ENCODE measurements at regions not wholly inside any gene's neighbourhood (a gene's known extent, or its start where the extent isn't known, plus 50 kb on each side); places are given as distances from the start of the nearest gene placed in this dataset.
"Not testable (repeated sequence)": the region's sequence is repeated elsewhere in the genome, so short reads cannot be mapped to it uniquely, and the experiment has no call there.

DNA sequence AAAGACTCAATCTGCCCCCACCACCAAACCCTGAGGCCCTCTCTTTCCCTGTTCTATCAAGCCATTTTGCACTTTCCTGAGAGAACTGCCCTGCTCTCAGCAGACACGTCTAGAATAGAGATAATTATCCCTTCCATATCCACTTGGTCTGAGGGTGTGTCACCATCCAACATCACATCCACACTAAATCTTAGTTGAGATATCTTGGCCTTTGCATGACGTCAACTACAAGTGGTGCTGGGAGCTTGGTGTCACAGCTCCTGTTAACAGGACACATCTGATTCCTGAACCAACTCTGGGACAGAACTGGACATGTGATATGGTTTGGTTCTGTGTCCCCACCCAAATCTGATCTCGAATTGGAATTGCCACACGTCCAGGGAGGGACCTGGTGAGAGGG lies 1109.2 kb downstream of the TMEM121 start:
- Histone ChIP-seq H3K9me3 (ENCODE audit: control insufficient read depth, low read depth, low read length) (peaks cover 3% of the 10 kb centered on the region), H3K4me3 (ENCODE audit: low read length) (no peak overlapping the region), H3K4me1 (ENCODE audit: control insufficient read depth, insufficient read depth, low read length) (no peaks in the 10 kb centered on the region), H3K36me3 (ENCODE audit: control insufficient read depth, insufficient read depth, low read length) (no peaks in the 10 kb centered on the region), H3K27ac (ENCODE audit: low read length) (no peak overlapping the region), H3K27me3 (ENCODE audit: control insufficient read depth, insufficient read depth, low read length) (no peaks in the 10 kb centered on the region)
- DNase-seq = no peak
- no CpG with 5 or more reads among the region's 4 CpGs for WGBS (ENCODE audit: insufficient coverage, low lambda C conversion rate)

DNA sequence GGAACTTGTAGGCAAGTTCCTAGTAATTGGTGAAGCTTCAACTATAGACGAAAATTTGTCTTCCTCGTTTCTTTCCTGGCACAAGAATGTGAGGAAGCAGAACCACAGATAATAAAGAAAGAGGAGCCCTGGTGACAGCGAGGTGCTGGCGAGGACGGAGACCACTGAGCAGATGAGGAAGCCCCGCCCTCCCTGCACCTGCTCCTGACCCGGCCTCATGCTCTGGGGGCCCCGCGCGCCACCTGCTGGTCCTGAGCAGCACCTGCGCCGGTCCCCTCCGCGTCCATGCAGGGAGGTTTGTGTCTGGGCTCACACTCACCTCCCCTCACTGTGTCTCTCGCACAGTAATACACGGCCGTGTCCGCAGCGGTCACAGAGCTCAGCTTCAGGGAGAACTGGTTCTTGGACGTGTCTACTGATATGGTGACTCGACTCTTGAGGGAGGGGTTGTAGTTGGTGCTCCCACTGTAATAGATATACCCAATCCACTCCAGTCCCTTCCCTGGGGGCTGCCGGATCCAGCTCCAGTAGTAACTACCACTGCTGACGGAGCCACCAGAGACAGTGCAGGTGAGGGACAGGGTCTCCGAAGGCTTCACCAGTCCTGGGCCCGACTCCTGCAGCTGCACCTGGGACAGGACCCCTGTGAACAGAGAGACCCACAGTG lies 1112.5 kb downstream of the TMEM121 start:
- not testable (repeated sequence) for H3K27ac ChIP-seq (ENCODE audit: low read length); H3K4me1 ChIP-seq (ENCODE audit: control insufficient read depth, insufficient read depth, low read length); H3K36me3 ChIP-seq (ENCODE audit: control insufficient read depth, insufficient read depth, low read length); DNase-seq; H3K9me3 ChIP-seq (ENCODE audit: control insufficient read depth, low read depth, low read length); H3K4me3 ChIP-seq (ENCODE audit: low read length); H3K27me3 ChIP-seq (ENCODE audit: control insufficient read depth, insufficient read depth, low read length)
- WGBS (ENCODE audit: insufficient coverage, low lambda C conversion rate) = 60% methylated on average over 2 of the region's 25 CpGs

DNA sequence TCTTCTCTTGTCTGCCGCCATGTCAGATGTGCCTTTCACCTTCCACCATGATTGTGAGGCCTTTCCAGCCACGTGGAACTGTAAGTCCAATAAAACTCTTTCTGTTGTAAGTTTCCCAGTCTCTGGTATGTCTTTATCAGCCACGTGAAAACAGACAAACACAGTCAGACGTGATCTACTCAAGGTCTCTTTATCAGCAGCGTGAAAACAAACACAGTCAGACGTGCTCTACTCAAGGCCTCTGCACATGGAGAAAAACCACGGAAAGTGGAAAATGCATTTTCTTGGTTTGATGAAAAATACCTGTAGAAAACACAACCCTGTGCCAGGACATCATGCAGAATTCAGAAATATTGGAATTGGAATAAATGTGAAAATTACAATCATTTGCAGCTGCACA lies 1115.7 kb downstream of the TMEM121 start:
- WGBS (ENCODE audit: insufficient coverage, low lambda C conversion rate) = no CpG with 5 or more reads among the region's 7 CpGs
- no peaks in the 10 kb centered on the region for H3K4me1 ChIP-seq (ENCODE audit: control insufficient read depth, insufficient read depth, low read length)
- no peak for DNase-seq
- no peak overlapping the region for H3K27ac ChIP-seq (ENCODE audit: low read length)
- H3K4me3 ChIP-seq (ENCODE audit: low read length) = no peak overlapping the region
- no peaks in the 10 kb centered on the region for H3K36me3 ChIP-seq (ENCODE audit: control insufficient read depth, insufficient read depth, low read length)
- H3K9me3 ChIP-seq (ENCODE audit: control insufficient read depth, low read depth, low read length) = peaks cover 3% of the 10 kb centered on the region
- H3K27me3 ChIP-seq (ENCODE audit: control insufficient read depth, insufficient read depth, low read length) = no peaks in the 10 kb centered on the region

DNA sequence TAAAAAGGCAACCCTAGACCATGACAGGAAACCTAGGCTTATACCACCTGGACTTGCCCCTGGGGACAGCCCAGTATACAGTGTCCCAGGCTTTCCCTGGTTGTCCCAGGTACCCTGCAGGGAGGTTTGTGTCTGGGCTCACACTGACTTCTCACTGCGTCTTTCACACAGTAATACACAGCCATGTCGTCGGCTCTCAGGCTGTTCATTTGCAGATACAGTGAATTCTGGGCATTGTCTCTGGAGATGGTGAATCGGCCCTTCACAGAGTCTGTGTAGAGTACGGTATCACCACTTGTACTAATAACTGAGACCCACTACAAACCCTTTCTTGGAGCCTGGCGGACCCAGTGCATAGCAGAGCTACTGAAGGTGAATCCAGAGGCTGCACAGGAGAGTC lies 1116.6 kb downstream of the TMEM121 start:
- not testable (repeated sequence) for H3K4me3 ChIP-seq (ENCODE audit: low read length); H3K36me3 ChIP-seq (ENCODE audit: control insufficient read depth, insufficient read depth, low read length); H3K4me1 ChIP-seq (ENCODE audit: control insufficient read depth, insufficient read depth, low read length); H3K9me3 ChIP-seq (ENCODE audit: control insufficient read depth, low read depth, low read length); H3K27me3 ChIP-seq (ENCODE audit: control insufficient read depth, insufficient read depth, low read length); DNase-seq; H3K27ac ChIP-seq (ENCODE audit: low read length)
- no CpG with 5 or more reads among the region's 6 CpGs for WGBS (ENCODE audit: insufficient coverage, low lambda C conversion rate)

DNA sequence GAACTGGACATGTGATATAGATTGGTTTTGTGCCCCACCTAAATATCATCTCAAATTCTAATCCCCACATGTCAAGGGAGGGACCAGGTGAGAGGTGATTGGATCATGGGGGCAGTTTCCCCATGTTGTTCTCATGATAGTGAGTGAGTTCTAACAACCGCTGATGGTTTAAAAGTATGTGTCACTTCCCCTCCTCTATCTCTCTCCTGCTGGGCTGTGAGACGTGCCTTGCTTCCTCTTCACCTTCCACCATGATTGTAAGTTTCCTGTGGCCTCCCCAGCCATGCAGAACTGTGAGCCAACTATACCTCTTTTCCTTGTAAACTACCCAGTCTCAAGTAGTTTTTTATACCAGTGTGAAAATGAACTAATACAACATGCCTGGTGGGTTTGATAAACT lies 1122.5 kb downstream of the TMEM121 start:
- not testable (repeated sequence) for H3K36me3 ChIP-seq (ENCODE audit: control insufficient read depth, insufficient read depth, low read length); DNase-seq; H3K27ac ChIP-seq (ENCODE audit: low read length); H3K4me1 ChIP-seq (ENCODE audit: control insufficient read depth, insufficient read depth, low read length); H3K9me3 ChIP-seq (ENCODE audit: control insufficient read depth, low read depth, low read length); H3K27me3 ChIP-seq (ENCODE audit: control insufficient read depth, insufficient read depth, low read length); H3K4me3 ChIP-seq (ENCODE audit: low read length)
- no CpG with 5 or more reads among the region's 2 CpGs for WGBS (ENCODE audit: insufficient coverage, low lambda C conversion rate)

DNA sequence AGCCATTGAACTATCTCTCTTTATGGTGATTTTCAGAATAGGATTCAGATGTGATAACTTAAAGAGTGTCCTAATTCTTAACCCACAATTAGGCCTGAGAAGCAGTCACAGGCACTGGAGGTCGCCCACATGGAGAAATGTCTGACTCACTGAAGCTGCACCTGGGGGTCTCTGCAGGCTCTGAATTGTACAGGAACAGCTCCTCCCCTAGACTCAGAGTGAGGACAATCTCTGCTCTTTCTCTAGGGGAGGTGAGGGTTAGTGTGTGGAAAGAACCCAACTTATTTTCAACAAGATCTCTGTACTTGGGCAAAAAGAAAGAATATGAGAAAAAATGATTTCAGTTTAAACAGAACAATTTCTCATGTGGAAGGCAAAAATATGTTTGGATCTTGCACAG lies 1124.6 kb downstream of the TMEM121 start:
- Histone ChIP-seq H3K36me3 (ENCODE audit: control insufficient read depth, insufficient read depth, low read length) (no peaks in the 10 kb centered on the region), H3K27me3 (ENCODE audit: control insufficient read depth, insufficient read depth, low read length) (no peaks in the 10 kb centered on the region), H3K4me1 (ENCODE audit: control insufficient read depth, insufficient read depth, low read length) (no peaks in the 10 kb centered on the region), H3K4me3 (ENCODE audit: low read length) (no peak overlapping the region), H3K27ac (ENCODE audit: low read length) (no peak overlapping the region), H3K9me3 (ENCODE audit: control insufficient read depth, low read depth, low read length) (no peaks in the 10 kb centered on the region)
- WGBS (ENCODE audit: insufficient coverage, low lambda C conversion rate) = no CpG with 5 or more reads among the region's 1 CpG
- DNase-seq = no peak

DNA sequence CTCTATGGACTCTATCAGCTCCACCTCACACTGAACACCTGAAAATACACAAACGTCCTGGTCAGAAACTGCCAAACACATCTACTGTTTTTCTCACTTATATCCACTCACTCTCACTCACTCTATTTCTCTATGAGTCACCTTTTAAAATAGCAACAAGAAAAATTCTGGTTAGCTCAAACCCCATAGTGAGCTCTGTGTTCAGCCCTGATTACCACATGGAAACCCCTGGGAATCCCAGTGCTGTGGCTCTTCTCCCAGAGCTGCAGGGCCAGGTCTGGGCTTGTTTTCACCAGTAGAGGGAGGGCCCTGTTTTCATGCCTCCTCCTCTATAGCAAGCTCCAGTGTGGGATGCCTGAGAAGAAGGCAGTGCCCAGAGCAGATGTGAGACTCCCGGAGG lies 1126.1 kb downstream of the TMEM121 start:
- no peaks in the 10 kb centered on the region for H3K9me3 ChIP-seq (ENCODE audit: control insufficient read depth, low read depth, low read length)
- WGBS (ENCODE audit: insufficient coverage, low lambda C conversion rate) = 13% methylated on average over 1 of the region's 2 CpGs
- DNase-seq = no peak
- H3K36me3 ChIP-seq (ENCODE audit: control insufficient read depth, insufficient read depth, low read length) = no peaks in the 10 kb centered on the region
- no peak overlapping the region for H3K4me3 ChIP-seq (ENCODE audit: low read length)
- H3K4me1 ChIP-seq (ENCODE audit: control insufficient read depth, insufficient read depth, low read length) = no peaks in the 10 kb centered on the region
- H3K27ac ChIP-seq (ENCODE audit: low read length) = no peak overlapping the region
- H3K27me3 ChIP-seq (ENCODE audit: control insufficient read depth, insufficient read depth, low read length) = no peaks in the 10 kb centered on the region

DNA sequence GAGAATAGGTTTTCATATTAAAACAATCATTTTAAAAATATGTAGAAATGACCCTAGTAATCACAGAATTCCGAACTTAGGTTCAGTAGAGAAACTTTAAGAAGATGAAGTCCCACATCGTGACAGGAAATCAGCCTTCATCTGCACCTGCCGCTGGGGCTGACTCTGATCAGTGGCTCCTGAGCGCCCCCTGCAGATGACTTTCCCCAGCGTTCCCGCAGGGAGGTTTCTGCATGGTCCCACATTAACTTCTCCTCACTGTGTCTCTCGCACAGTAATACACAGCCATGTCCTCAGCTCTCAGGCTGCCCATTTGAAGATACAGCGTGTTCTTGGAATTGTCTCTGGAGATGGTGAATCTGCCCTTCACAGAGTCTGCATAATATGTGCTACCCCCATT lies 1131.1 kb downstream of the TMEM121 start:
- Histone ChIP-seq H3K9me3 (ENCODE audit: control insufficient read depth, low read depth, low read length) (no peaks in the 10 kb centered on the region), H3K27me3 (ENCODE audit: control insufficient read depth, insufficient read depth, low read length) (no peaks in the 10 kb centered on the region), H3K4me3 (ENCODE audit: low read length) (no peak overlapping the region), H3K27ac (ENCODE audit: low read length) (no peak overlapping the region), H3K36me3 (ENCODE audit: control insufficient read depth, insufficient read depth, low read length) (no peaks in the 10 kb centered on the region), H3K4me1 (ENCODE audit: control insufficient read depth, insufficient read depth, low read length) (no peaks in the 10 kb centered on the region)
- DNase-seq = no peak
- WGBS (ENCODE audit: insufficient coverage, low lambda C conversion rate) = no CpG with 5 or more reads among the region's 8 CpGs

DNA sequence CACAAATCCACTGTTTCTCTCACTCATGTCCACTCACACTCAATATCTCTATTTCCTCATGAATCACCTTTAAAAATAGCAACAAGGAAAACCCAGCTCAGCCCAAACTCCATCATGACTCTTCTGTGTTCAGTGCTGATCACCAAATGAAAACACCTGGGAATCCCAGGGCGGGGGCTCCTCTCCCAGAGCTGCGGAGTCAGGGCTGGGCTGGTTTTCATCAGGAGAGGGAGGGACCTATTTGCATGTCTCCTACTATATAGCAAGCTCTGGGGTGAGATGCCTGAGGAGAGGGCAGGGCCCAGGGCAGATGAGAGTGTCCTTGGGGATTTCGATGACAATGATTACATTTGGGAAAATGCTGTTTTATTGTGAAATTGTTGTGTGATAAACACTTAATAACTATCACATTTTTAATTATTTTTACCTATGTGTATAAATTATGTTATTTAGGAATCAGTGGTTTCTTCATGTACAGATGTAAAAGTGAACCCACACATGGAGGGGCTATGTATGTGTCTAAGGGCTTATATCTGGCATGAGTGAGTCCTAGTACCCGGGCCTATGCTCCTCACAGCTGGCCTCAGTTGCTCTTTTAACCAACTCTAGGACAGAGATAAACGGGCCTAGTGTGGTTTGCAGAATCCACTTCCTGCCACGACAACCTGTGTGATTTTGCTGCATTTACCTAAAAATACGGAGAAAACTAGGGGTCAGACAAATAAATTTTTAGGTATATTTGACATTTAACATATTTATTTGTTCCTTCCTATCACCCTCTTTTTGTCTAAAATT lies 1131.9 kb downstream of the TMEM121 start:
- WGBS (ENCODE audit: insufficient coverage, low lambda C conversion rate) = no CpG with 5 or more reads among the region's 7 CpGs
- H3K4me1 ChIP-seq (ENCODE audit: control insufficient read depth, insufficient read depth, low read length); H3K36me3 ChIP-seq (ENCODE audit: control insufficient read depth, insufficient read depth, low read length); DNase-seq; H3K27me3 ChIP-seq (ENCODE audit: control insufficient read depth, insufficient read depth, low read length); H3K9me3 ChIP-seq (ENCODE audit: control insufficient read depth, low read depth, low read length); H3K4me3 ChIP-seq (ENCODE audit: low read length); H3K27ac ChIP-seq (ENCODE audit: low read length): not testable (repeated sequence)

DNA sequence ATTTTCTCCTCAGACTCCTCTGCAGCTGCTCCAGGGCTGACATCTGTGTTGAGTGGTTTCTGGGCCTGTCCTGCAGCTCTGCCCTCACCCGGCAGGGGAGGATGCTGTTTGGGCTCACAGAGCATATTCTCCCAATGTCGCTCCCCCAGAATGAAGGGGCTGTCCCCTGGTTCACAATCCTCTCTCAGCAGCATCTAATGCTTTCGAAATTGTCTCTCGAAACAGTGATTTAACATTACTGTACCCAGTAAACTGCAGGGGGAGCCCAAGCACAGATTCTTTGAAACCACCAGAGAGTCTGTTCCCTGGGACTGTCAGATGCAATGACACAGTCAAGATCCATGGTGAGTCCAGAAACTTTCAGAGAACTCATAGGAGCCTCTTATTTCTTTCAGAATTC lies 1135.2 kb downstream of the TMEM121 start:
- H3K36me3 ChIP-seq (ENCODE audit: control insufficient read depth, insufficient read depth, low read length); H3K9me3 ChIP-seq (ENCODE audit: control insufficient read depth, low read depth, low read length); H3K4me3 ChIP-seq (ENCODE audit: low read length); DNase-seq; H3K27me3 ChIP-seq (ENCODE audit: control insufficient read depth, insufficient read depth, low read length); H3K4me1 ChIP-seq (ENCODE audit: control insufficient read depth, insufficient read depth, low read length); H3K27ac ChIP-seq (ENCODE audit: low read length): not testable (repeated sequence)
- WGBS (ENCODE audit: insufficient coverage, low lambda C conversion rate) = no CpG with 5 or more reads among the region's 4 CpGs

All from large intestine (tissue), 3 donors.